C4-2B (cell line): ENCODE measurements at regions not wholly inside any gene's neighbourhood (a gene's known extent, or its start where the extent isn't known, plus 50 kb on each side); places are given as distances from the start of the nearest gene placed in this dataset.

Experiments
- ZFX ChIP-seq: fragments of 450-650 bp; IDR thresholded peaks from 2 replicates; pipeline ENCODE4 v1.6.1; 2017
- TF ChIP-seq, protein P1 (sequence below): fragments of 450-650 bp; conservative IDR thresholded peaks from 2 replicates; pipeline ENCODE4 v1.5.1; 2017; ENCODE audit warnings: mild to moderate bottlenecking

DNA sequence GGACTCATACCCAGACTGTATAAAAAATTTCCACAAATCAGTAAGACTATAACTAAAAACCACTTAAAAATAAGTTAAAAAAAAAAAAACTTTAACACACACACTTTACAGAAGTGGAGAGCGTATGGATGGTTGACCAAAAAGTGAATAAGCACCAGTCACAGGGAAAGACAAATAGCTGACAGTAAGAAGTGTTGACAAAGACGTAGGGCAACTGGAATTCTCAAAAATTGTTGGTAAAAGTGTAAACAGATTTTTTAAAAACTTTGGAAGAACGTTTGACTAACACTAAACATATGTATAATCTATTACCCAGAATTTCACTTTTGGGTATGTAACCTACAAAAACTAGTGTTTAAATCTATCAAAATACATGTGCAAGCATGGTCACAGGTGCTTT, 73.7 kb downstream of the TMEM212 start:
- TF ChIP-seq, protein P1, sequence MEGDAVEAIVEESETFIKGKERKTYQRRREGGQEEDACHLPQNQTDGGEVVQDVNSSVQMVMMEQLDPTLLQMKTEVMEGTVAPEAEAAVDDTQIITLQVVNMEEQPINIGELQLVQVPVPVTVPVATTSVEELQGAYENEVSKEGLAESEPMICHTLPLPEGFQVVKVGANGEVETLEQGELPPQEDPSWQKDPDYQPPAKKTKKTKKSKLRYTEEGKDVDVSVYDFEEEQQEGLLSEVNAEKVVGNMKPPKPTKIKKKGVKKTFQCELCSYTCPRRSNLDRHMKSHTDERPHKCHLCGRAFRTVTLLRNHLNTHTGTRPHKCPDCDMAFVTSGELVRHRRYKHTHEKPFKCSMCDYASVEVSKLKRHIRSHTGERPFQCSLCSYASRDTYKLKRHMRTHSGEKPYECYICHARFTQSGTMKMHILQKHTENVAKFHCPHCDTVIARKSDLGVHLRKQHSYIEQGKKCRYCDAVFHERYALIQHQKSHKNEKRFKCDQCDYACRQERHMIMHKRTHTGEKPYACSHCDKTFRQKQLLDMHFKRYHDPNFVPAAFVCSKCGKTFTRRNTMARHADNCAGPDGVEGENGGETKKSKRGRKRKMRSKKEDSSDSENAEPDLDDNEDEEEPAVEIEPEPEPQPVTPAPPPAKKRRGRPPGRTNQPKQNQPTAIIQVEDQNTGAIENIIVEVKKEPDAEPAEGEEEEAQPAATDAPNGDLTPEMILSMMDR = no peak
- no peak for TF ChIP-seq ZFX
